IMR-90 (cell line): ENCODE measurements at regions not wholly inside any gene's neighbourhood (a gene's known extent, or its start where the extent isn't known, plus 50 kb on each side); places are given as distances from the start of the nearest gene placed in this dataset.

Experiments
- BHLHE40 ChIP-seq: fragments of 150-350 bp; IDR thresholded peaks from 2 replicates; pipeline ENCODE4 v1.6.1; 2016; ENCODE audit warnings: mild to moderate bottlenecking, low read depth, low read length
- CEBPB ChIP-seq: IDR thresholded peaks from 2 replicates; pipeline ENCODE4 v1.6.1; 2012; ENCODE audit warnings: low read depth, low read length, improper control_type of control experiment
- CTCF ChIP-seq: conservative IDR thresholded peaks from 2 replicates; pipeline ENCODE4 v1.5.1; 2012; ENCODE audit warnings: mild to moderate bottlenecking, low read depth, low read length, improper control_type of control experiment
- MAFK ChIP-seq: IDR thresholded peaks from 2 replicates; pipeline ENCODE4 v1.6.1; 2012; ENCODE audit warnings: low read depth, low read length, improper control_type of control experiment
- POLR2A ChIP-seq: IDR thresholded peaks from 2 replicates; pipeline ENCODE4 v1.6.1; 2012; ENCODE audit warnings: mild to moderate bottlenecking, low read depth, low read length
- RAD21 ChIP-seq: IDR thresholded peaks from 2 replicates; pipeline ENCODE4 v1.6.1; 2012; ENCODE audit warnings: low read length, improper control_type of control experiment
- RCOR1 ChIP-seq: IDR thresholded peaks from 2 replicates; pipeline ENCODE4 v1.6.1; 2012; ENCODE audit warnings: mild to moderate bottlenecking, low read length, improper control_type of control experiment; ENCODE audit not compliant: insufficient replicate concordance
- SMC3 ChIP-seq: fragments of 150-350 bp; IDR thresholded peaks from 2 replicates; pipeline ENCODE4 v1.6.1; 2016; ENCODE audit warnings: low read depth, mild to moderate bottlenecking, antibody characterized with exemption, low read length, moderate library complexity

GRCh38 chr1:106831511-106831910 is 225.0 kb upstream of the PRMT6 start:
- TF ChIP-seq POLR2A, result no peak
- no peak for TF ChIP-seq CTCF
- TF ChIP-seq RAD21, result no peak
- TF ChIP-seq CEBPB, result no peak
- no peak for TF ChIP-seq MAFK
- no peak for TF ChIP-seq RCOR1
- TF ChIP-seq SMC3, result no peak
- no peak for TF ChIP-seq BHLHE40
